ENCODE measurements at regions not wholly inside any gene's neighbourhood (a gene's known extent, or its start where the extent isn't known, plus 50 kb on each side); places are given as distances from the start of the nearest gene placed in this dataset.

DNA sequence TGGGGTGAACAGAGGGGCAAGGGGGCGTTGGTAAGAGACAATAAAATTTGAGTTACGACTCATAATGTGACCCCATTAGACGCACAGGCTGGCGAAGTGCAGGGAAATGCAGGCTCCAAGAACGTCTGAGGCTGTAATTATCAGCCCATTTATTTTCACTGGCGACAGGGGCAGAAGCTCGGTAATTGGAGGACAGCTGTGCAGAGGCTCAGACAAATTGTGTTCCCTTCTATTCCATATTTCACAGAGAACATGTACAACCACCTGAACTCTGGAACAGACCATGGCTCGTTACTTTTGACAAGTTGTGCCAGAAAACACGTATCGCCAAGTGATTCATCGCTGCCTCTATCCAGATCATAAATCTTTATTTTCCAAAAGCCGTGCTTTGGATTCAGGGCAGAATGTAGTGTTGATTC, 137.3 kb upstream of the FRMD4A start:
- Histone ChIP-seq H3K27me3 (ENCODE audit: insufficient read depth) (no peaks in the 10 kb centered on the region), H3K9me3 (no peaks in the 10 kb centered on the region), H4K20me1 (ENCODE audit: insufficient read depth) (no peaks in the 10 kb centered on the region), H3K4me3 (ENCODE audit: low read depth in 2 of 2, low read length in 1 of 2) (no peak overlapping the region), H3F3A (replicated peaks; ENCODE audit: insufficient read depth) (no peaks in the 10 kb centered on the region), H3K79me2 (ENCODE audit: insufficient read depth) (no peaks in the 10 kb centered on the region), H3K4me2 (no peak overlapping the region), H2AFZ (ENCODE audit: low read depth) (no peak overlapping the region), H3K36me3 (replicated peaks in 1 of 2; ENCODE audit: control insufficient read depth in 1 of 2, insufficient read depth in 2 of 2, low read length in 1 of 2) (no peaks in the 10 kb centered on the region), H3K27ac (ENCODE audit: low read depth in 2 of 2, low read length in 1 of 2) (no peak overlapping the region), H3K9me2 (no peaks in the 10 kb centered on the region), H3K4me1 (ENCODE audit: control insufficient read depth in 1 of 2, insufficient read depth in 2 of 2, low read depth in 1 of 2, low read length in 1 of 2) (no peaks in the 10 kb centered on the region; a peak in 1 of 4 replicates), H3K9ac (no peak overlapping the region)
- CTCF ChIA-PET, result no interaction called here
- TF ChIP-seq, protein P1, sequence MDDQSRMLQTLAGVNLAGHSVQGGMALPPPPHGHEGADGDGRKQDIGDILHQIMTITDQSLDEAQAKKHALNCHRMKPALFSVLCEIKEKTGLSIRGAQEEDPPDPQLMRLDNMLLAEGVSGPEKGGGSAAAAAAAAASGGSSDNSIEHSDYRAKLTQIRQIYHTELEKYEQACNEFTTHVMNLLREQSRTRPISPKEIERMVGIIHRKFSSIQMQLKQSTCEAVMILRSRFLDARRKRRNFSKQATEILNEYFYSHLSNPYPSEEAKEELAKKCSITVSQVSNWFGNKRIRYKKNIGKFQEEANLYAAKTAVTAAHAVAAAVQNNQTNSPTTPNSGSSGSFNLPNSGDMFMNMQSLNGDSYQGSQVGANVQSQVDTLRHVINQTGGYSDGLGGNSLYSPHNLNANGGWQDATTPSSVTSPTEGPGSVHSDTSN (IDR thresholded peaks at IDR 0.05), result no peak
- TF ChIP-seq SMC3 (IDR thresholded peaks at IDR 0.05; ENCODE audit: low read depth, low read length), result no peak
- TF ChIP-seq TCF12 (IDR thresholded peaks at IDR 0.05), result no peak
- no peak for TF ChIP-seq TAF1 (IDR thresholded peaks at IDR 0.05; ENCODE audit: borderline replicate concordance, low read depth, low read length)
- TF ChIP-seq MXI1 (IDR thresholded peaks at IDR 0.05; ENCODE audit: low read depth, low read length), result no peak
- TF ChIP-seq RFX5 (IDR thresholded peaks at IDR 0.05; ENCODE audit: low read length), result no peak
- no peak for TF ChIP-seq ELF1 (IDR thresholded peaks at IDR 0.05)
- TF ChIP-seq, protein P2, sequence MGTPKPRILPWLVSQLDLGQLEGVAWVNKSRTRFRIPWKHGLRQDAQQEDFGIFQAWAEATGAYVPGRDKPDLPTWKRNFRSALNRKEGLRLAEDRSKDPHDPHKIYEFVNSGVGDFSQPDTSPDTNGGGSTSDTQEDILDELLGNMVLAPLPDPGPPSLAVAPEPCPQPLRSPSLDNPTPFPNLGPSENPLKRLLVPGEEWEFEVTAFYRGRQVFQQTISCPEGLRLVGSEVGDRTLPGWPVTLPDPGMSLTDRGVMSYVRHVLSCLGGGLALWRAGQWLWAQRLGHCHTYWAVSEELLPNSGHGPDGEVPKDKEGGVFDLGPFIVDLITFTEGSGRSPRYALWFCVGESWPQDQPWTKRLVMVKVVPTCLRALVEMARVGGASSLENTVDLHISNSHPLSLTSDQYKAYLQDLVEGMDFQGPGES (IDR thresholded peaks at IDR 0.05; ENCODE audit: low read depth, low read length), result no peak
- TF ChIP-seq, protein P3, sequence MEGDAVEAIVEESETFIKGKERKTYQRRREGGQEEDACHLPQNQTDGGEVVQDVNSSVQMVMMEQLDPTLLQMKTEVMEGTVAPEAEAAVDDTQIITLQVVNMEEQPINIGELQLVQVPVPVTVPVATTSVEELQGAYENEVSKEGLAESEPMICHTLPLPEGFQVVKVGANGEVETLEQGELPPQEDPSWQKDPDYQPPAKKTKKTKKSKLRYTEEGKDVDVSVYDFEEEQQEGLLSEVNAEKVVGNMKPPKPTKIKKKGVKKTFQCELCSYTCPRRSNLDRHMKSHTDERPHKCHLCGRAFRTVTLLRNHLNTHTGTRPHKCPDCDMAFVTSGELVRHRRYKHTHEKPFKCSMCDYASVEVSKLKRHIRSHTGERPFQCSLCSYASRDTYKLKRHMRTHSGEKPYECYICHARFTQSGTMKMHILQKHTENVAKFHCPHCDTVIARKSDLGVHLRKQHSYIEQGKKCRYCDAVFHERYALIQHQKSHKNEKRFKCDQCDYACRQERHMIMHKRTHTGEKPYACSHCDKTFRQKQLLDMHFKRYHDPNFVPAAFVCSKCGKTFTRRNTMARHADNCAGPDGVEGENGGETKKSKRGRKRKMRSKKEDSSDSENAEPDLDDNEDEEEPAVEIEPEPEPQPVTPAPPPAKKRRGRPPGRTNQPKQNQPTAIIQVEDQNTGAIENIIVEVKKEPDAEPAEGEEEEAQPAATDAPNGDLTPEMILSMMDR (IDR thresholded peaks at IDR 0.05), result no peak
- TF ChIP-seq, protein P4, sequence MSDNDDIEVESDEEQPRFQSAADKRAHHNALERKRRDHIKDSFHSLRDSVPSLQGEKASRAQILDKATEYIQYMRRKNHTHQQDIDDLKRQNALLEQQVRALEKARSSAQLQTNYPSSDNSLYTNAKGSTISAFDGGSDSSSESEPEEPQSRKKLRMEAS (IDR thresholded peaks at IDR 0.05; ENCODE audit: low read depth), result no peak
- no peak for DNase-seq
- POLR2A ChIA-PET, result no interaction called here
- WGBS (ENCODE audit: low lambda C conversion rate), result 47% methylated on average over 11 of the region's 12 CpGs

DNA sequence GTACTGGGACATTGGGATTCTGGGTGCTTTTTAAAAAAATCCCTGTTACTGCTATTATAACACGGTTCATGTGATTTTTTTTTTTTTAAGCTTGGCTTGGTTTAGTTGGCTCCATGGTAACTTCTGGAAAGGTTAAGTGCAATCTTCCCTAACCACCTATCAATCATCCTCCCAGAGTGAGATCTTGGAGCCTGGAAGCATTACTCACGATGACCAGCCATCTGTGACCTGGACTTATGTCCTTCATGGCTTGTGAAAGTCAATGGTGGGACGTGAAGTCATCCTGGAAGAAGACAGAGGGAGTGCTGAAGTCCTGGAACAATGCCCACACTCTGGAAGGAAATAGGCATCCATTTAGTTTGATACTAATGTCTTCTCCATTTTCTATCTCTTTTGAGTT, 135.5 kb upstream of the FRMD4A start:
- H3K79me2 ChIP-seq (ENCODE audit: insufficient read depth), result no peaks in the 10 kb centered on the region
- no peak overlapping the region for H2AFZ ChIP-seq (ENCODE audit: low read depth)
- H3K36me3 ChIP-seq (replicated peaks in 1 of 2; ENCODE audit: control insufficient read depth in 1 of 2, insufficient read depth in 2 of 2, low read length in 1 of 2), result no peaks in the 10 kb centered on the region
- H3K4me1 ChIP-seq (ENCODE audit: control insufficient read depth in 1 of 2, insufficient read depth in 2 of 2, low read depth in 1 of 2, low read length in 1 of 2), result no peaks in the 10 kb centered on the region; a peak in 1 of 4 replicates
- peak overlapping the region in 1 of 2 experiments; percentile 27; a peak in 1 of 4 replicates for H3K27ac ChIP-seq (ENCODE audit: low read depth in 2 of 2, low read length in 1 of 2)
- no peaks in the 10 kb centered on the region for H3K9me2 ChIP-seq
- H3F3A ChIP-seq (replicated peaks; ENCODE audit: insufficient read depth), result no peaks in the 10 kb centered on the region
- 27% methylated on average over 3 of the region's 3 CpGs for WGBS (ENCODE audit: low lambda C conversion rate)
- H3K4me2 ChIP-seq, result no peak overlapping the region
- POLR2A ChIA-PET, result no interaction called here
- H3K27me3 ChIP-seq (ENCODE audit: insufficient read depth), result no peaks in the 10 kb centered on the region
- TF ChIP-seq TCF12 (IDR thresholded peaks at IDR 0.05) (no peak), GABPA (IDR thresholded peaks at IDR 0.05; ENCODE audit: low read depth) (no peak), EP300 (IDR thresholded peaks at IDR 0.05; ENCODE audit: borderline replicate concordance in 1 of 2, low read depth in 1 of 2, low read length in 1 of 2) (no peak), FOXM1 (IDR thresholded peaks at IDR 0.05; ENCODE audit: low read depth) (no peak), SIN3A (IDR thresholded peaks at IDR 0.05; ENCODE audit: borderline replicate concordance, low read depth, low read length) (no peak), ELF1 (IDR thresholded peaks at IDR 0.05) (no peak), USF1 (IDR thresholded peaks at IDR 0.05; ENCODE audit: borderline replicate concordance, low read depth) (no peak), TEAD4 (IDR thresholded peaks at IDR 0.05; ENCODE audit: borderline replicate concordance, insufficient read depth) (no peak)
- TF ChIP-seq, protein P5, sequence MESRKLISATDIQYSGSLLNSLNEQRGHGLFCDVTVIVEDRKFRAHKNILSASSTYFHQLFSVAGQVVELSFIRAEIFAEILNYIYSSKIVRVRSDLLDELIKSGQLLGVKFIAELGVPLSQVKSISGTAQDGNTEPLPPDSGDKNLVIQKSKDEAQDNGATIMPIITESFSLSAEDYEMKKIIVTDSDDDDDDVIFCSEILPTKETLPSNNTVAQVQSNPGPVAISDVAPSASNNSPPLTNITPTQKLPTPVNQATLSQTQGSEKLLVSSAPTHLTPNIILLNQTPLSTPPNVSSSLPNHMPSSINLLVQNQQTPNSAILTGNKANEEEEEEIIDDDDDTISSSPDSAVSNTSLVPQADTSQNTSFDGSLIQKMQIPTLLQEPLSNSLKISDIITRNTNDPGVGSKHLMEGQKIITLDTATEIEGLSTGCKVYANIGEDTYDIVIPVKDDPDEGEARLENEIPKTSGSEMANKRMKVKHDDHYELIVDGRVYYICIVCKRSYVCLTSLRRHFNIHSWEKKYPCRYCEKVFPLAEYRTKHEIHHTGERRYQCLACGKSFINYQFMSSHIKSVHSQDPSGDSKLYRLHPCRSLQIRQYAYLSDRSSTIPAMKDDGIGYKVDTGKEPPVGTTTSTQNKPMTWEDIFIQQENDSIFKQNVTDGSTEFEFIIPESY (IDR thresholded peaks at IDR 0.05; ENCODE audit: borderline replicate concordance, low read depth), result no peak
- no peaks in the 10 kb centered on the region for H3K9me3 ChIP-seq
- H3K4me3 ChIP-seq (ENCODE audit: low read depth in 2 of 2, low read length in 1 of 2), result no peak overlapping the region
- no peaks in the 10 kb centered on the region for H4K20me1 ChIP-seq (ENCODE audit: insufficient read depth)
- no peak overlapping the region for H3K9ac ChIP-seq
- CTCF ChIA-PET, result no interaction called here
- no peak for DNase-seq

All from SK-N-SH (cell line).